ENCODE measurements at regions not wholly inside any gene's neighbourhood (a gene's known extent, or its start where the extent isn't known, plus 50 kb on each side); places are given as distances from the start of the nearest gene placed in this dataset.

DNA sequence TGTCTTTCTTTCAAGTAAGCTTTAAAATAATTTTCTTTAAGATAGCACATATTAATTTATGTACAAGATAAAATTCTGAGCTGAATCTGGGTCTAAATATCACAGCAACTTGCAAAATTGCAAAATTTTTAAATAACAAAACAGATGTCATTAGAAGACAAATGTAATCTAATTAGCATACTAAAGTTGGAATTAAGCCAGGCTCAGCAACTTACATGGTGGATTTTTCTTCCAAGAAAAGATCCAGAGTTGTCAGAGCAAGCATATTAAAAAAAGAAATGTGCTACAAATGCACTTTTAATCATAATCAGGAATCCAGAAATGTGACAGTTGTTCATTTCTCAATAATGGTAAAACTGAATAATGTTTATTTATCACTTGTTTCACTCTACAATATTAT, 906.9 kb upstream of the INTU start:
- TF ChIP-seq, protein P1, sequence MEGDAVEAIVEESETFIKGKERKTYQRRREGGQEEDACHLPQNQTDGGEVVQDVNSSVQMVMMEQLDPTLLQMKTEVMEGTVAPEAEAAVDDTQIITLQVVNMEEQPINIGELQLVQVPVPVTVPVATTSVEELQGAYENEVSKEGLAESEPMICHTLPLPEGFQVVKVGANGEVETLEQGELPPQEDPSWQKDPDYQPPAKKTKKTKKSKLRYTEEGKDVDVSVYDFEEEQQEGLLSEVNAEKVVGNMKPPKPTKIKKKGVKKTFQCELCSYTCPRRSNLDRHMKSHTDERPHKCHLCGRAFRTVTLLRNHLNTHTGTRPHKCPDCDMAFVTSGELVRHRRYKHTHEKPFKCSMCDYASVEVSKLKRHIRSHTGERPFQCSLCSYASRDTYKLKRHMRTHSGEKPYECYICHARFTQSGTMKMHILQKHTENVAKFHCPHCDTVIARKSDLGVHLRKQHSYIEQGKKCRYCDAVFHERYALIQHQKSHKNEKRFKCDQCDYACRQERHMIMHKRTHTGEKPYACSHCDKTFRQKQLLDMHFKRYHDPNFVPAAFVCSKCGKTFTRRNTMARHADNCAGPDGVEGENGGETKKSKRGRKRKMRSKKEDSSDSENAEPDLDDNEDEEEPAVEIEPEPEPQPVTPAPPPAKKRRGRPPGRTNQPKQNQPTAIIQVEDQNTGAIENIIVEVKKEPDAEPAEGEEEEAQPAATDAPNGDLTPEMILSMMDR (IDR thresholded peaks at IDR 0.05; ENCODE audit: extremely low read depth in 1 of 2, insufficient read depth in 1 of 2, low read depth in 1 of 2, low read length in 2 of 2): no peak
- TF ChIP-seq, protein P2, sequence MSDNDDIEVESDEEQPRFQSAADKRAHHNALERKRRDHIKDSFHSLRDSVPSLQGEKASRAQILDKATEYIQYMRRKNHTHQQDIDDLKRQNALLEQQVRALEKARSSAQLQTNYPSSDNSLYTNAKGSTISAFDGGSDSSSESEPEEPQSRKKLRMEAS (IDR thresholded peaks at IDR 0.05; ENCODE audit: insufficient read depth, insufficient read length): no peak
- TF ChIP-seq POLR2AphosphoS5 (IDR thresholded peaks at IDR 0.05; ENCODE audit: insufficient read depth, low read depth, low read length): no peak
- no peak for TF ChIP-seq POLR2A (IDR thresholded peaks at IDR 0.05; ENCODE audit: low read depth, low read length)
